A673 (cell line): ENCODE measurements at regions not wholly inside any gene's neighbourhood (a gene's known extent, or its start where the extent isn't known, plus 50 kb on each side); places are given as distances from the start of the nearest gene placed in this dataset.

Experiments used
- BruUV-seq: library from RNA; stranded (reverse); fragments of 400-500 nt; replicated peaks from 2 replicates; lab custom pipeline; 2021; lab: Mats Ljungman, UMichigan
- CTCF ChIA-PET: fragments of 300-600 bp; sonication (Branson Sonifier 250); formaldehyde crosslinking; loops from one replicate; lab custom pipeline; 2022; ENCODE audit warnings: antibody characterized with exemption; lab: Charles Lee
- POLR2A ChIA-PET: fragments of 300-600 bp; sonication (Branson Sonifier 250); formaldehyde crosslinking; loops from one replicate; lab custom pipeline; 2022; ENCODE audit warnings: antibody characterized with exemption; ENCODE audit not compliant: low non-redundant PET; lab: Charles Lee
- DNase-seq: peaks from one replicate; pipeline ENCODE4 v3.0.0-alpha.2; 2015; ENCODE audit warnings: low spot score
- H3K27ac ChIP-seq: fragments of 200-600 bp; sonication (generic); 2 replicates; pipeline ENCODE4 v1.5.1; 2016; ENCODE audit warnings: mixed run types, low read depth, mild to moderate bottlenecking, mixed read lengths, antibody characterized with exemption, low read length; ENCODE audit not compliant: poor library complexity, severe bottlenecking
- H3K27me3 ChIP-seq: fragments of 200-600 bp; sonication (generic); replicated peaks from 2 replicates; pipeline ENCODE4 v1.6.1; 2017; ENCODE audit warnings: mixed run types, low read depth, mild to moderate bottlenecking, mixed read lengths, antibody characterized with exemption, low read length; ENCODE audit not compliant: insufficient read depth, poor library complexity
- H3K36me3 ChIP-seq: fragments of 200-600 bp; sonication (generic); 2 replicates; pipeline ENCODE4 v1.6.1; 2016; ENCODE audit warnings: mixed run types, mild to moderate bottlenecking, mixed read lengths, antibody characterized with exemption, low read length; ENCODE audit not compliant: insufficient read depth, poor library complexity, severe bottlenecking
- H3K4me1 ChIP-seq: fragments of 200-600 bp; sonication (generic); 2 replicates; pipeline ENCODE4 v1.6.1; 2017; ENCODE audit warnings: mixed run types, mild to moderate bottlenecking, mixed read lengths, antibody characterized with exemption, low read length; ENCODE audit not compliant: insufficient read depth, poor library complexity, severe bottlenecking
- H3K4me3 ChIP-seq: fragments of 200-600 bp; sonication (generic); 2 replicates; pipeline ENCODE4 v1.5.1; 2016; ENCODE audit warnings: low read depth, mixed run types, mild to moderate bottlenecking, mixed read lengths, low read length; ENCODE audit not compliant: poor library complexity, severe bottlenecking
- H3K9me3 ChIP-seq: fragments of 200-600 bp; sonication (generic); 2 replicates; pipeline ENCODE4 v1.6.1; 2016; ENCODE audit warnings: mixed run types, low read depth, mild to moderate bottlenecking, mixed read lengths, antibody characterized with exemption, low read length; ENCODE audit not compliant: poor library complexity, severe bottlenecking
- EZH2 ChIP-seq: fragments of 200-600 bp; sonication (generic); IDR thresholded peaks from 2 replicates; pipeline ENCODE4 v1.6.1; 2017; ENCODE audit warnings: borderline replicate concordance, low read depth, mild to moderate bottlenecking, mixed read lengths, antibody characterized with exemption, low read length; ENCODE audit not compliant: poor library complexity, severe bottlenecking
- intact Hi-C: fragments of 100-400 bp; cut with micrococcal nuclease; formaldehyde crosslinking; loops from one replicate; pipeline ENCODE4 v1.10.0; 2022; ENCODE audit not compliant: unreplicated experiment
- TF ChIP-seq, protein P1 (sequence below): fragments of 300-800, 200-600 bp; sonication (generic); conservative IDR thresholded peaks from 2 replicates; pipeline ENCODE4 v1.5.1; 2017; ENCODE audit warnings: low read depth, mild to moderate bottlenecking, antibody characterized with exemption, low read length, moderate library complexity, mixed read lengths

DNA sequence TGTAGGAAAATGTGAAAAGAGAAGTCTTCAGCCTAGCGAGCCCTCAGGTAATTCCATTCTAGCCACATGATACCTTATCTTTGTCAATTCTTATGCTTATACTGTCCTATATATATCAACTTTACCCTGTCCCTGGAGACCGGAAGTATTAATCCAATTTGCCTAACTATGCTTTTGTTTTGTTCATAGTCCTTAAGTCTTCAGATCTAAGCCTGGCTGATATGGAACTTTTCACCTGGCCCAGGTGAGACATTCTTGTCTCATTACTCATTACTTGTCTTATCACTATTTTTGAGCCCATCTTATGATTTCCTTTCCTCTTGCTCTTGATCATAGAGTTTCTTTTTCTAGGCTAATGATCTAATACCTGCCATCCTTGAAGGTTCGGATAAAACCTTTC lies 194.1 kb upstream of the FANCL start:
- no peaks in the 10 kb centered on the region for H3K27me3 ChIP-seq
- no peaks in the 10 kb centered on the region for H3K4me1 ChIP-seq
- POLR2A ChIA-PET = no interaction called here
- TF ChIP-seq EZH2 = no peak
- H3K27ac ChIP-seq = no peak overlapping the region
- H3K4me3 ChIP-seq = no peak overlapping the region
- CTCF ChIA-PET = no interaction called here
- DNase-seq = no peak
- intact Hi-C loops = no loop called here
- H3K9me3 ChIP-seq = no peaks in the 10 kb centered on the region
- no TSS peak for BruUV-seq
- no peaks in the 10 kb centered on the region for H3K36me3 ChIP-seq

DNA sequence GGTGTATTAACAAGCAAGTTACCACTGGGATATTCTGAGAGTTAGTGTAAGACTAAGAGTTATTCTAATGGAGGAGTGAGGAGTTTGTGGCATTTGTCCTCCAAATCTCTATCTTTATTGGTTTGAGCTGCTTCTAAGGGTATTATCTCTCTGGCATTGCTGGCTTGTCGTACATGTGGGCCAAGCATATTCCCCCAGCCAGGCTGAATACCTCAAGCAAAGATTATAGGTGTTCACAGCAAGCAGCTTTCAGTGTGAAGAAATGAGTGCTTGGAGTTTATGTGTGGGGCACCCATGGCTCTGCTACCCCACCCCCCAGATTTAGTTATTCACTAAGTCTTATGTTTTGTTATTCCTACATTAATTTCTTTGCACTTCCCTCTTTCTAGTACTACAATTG lies 193.6 kb upstream of the FANCL start:
- no TSS peak for BruUV-seq
- Histone ChIP-seq H3K4me1 (no peaks in the 10 kb centered on the region), H3K9me3 (no peaks in the 10 kb centered on the region), H3K27ac (no peak overlapping the region), H3K27me3 (no peaks in the 10 kb centered on the region), H3K4me3 (no peak overlapping the region), H3K36me3 (no peaks in the 10 kb centered on the region)
- TF ChIP-seq, protein P1, sequence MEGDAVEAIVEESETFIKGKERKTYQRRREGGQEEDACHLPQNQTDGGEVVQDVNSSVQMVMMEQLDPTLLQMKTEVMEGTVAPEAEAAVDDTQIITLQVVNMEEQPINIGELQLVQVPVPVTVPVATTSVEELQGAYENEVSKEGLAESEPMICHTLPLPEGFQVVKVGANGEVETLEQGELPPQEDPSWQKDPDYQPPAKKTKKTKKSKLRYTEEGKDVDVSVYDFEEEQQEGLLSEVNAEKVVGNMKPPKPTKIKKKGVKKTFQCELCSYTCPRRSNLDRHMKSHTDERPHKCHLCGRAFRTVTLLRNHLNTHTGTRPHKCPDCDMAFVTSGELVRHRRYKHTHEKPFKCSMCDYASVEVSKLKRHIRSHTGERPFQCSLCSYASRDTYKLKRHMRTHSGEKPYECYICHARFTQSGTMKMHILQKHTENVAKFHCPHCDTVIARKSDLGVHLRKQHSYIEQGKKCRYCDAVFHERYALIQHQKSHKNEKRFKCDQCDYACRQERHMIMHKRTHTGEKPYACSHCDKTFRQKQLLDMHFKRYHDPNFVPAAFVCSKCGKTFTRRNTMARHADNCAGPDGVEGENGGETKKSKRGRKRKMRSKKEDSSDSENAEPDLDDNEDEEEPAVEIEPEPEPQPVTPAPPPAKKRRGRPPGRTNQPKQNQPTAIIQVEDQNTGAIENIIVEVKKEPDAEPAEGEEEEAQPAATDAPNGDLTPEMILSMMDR = no peak
- no peak for TF ChIP-seq EZH2
- CTCF ChIA-PET = no interaction called here
- POLR2A ChIA-PET = no interaction called here
- no peak for DNase-seq
- intact Hi-C loops = no loop called here

GRCh38 chr2:58432491-58433170 lies 191.5 kb upstream of the FANCL start:
- Histone ChIP-seq H3K9me3 (no peaks in the 10 kb centered on the region), H3K27ac (no peak overlapping the region), H3K4me1 (no peaks in the 10 kb centered on the region), H3K36me3 (no peaks in the 10 kb centered on the region), H3K27me3 (no peaks in the 10 kb centered on the region), H3K4me3 (no peak overlapping the region)
- no peak for DNase-seq
- ChIA-PET CTCF (no interaction called here), POLR2A (no interaction called here)
- TF ChIP-seq, protein P1 = no peak
- no peak for TF ChIP-seq EZH2
- intact Hi-C loops = no loop called here
- no TSS peak for BruUV-seq
